ENCODE measurements at regions not wholly inside any gene's neighbourhood (a gene's known extent, or its start where the extent isn't known, plus 50 kb on each side); places are given as distances from the start of the nearest gene placed in this dataset.

GRCh38 chr3:5302661-5303060 is 115.2 kb downstream of the EDEM1 start:
- no peak for TF ChIP-seq CTCF (IDR thresholded peaks at IDR 0.05)
- DNase-seq (ENCODE audit: low spot score), result no peak
- Histone ChIP-seq H3K27ac (no peak overlapping the region), H3K4me3 (no peak overlapping the region)

- Histone ChIP-seq H3K4me3 (no peak overlapping the region), H3K27ac (no peak overlapping the region)
- no peak for TF ChIP-seq CTCF (IDR thresholded peaks at IDR 0.05)
- no peak for DNase-seq (ENCODE audit: low spot score)
These were observed 116.7 kb downstream of the EDEM1 start for GRCh38 chr3:5304188-5304587.

- no peak overlapping the region for H3K4me3 ChIP-seq
- no peak for TF ChIP-seq CTCF (IDR thresholded peaks at IDR 0.05)
- no peak for DNase-seq (ENCODE audit: low spot score)
- H3K27ac ChIP-seq, result peak overlapping the region in 1 of 2 donors; percentile 61
These were observed 117.5 kb downstream of the EDEM1 start for GRCh38 chr3:5304789-5305683.

GRCh38 chr3:5305684-5305989 is 118.1 kb downstream of the EDEM1 start:
- Histone ChIP-seq H3K27ac (peak overlapping the region in 1 of 2 donors; percentile 61), H3K4me3 (no peak overlapping the region)
- no peak for TF ChIP-seq CTCF (IDR thresholded peaks at IDR 0.05)
- DNase-seq (ENCODE audit: low spot score), result no peak

GRCh38 chr3:5309171-5309570 is 121.7 kb downstream of the EDEM1 start:
- H3K4me3 ChIP-seq, result no peak overlapping the region
- DNase-seq (ENCODE audit: low spot score), result no peak
- TF ChIP-seq CTCF (IDR thresholded peaks at IDR 0.05), result no peak
- no peak overlapping the region for H3K27ac ChIP-seq

GRCh38 chr3:5309602-5310001 is 122.1 kb downstream of the EDEM1 start:
- DNase-seq (ENCODE audit: low spot score), result no peak
- TF ChIP-seq CTCF (IDR thresholded peaks at IDR 0.05), result no peak
- H3K4me3 ChIP-seq, result no peak overlapping the region
- no peak overlapping the region for H3K27ac ChIP-seq

GRCh38 chr3:5310509-5310908 is 123.0 kb downstream of the EDEM1 start:
- no peak for DNase-seq (ENCODE audit: low spot score)
- H3K4me3 ChIP-seq, result no peak overlapping the region
- no peak overlapping the region for H3K27ac ChIP-seq
- TF ChIP-seq CTCF (IDR thresholded peaks at IDR 0.05), result no peak

Data from coronary artery (tissue), 2 donors.